Muscle layer of colon (tissue), 2 donors: ENCODE measurements at regions not wholly inside any gene's neighbourhood (a gene's known extent, or its start where the extent isn't known, plus 50 kb on each side); places are given as distances from the start of the nearest gene placed in this dataset.
"Not testable (repeated sequence)": the region's sequence is repeated elsewhere in the genome, so short reads cannot be mapped to it uniquely, and the experiment has no call there.

Experiments
- H3K27ac ChIP-seq: one replicate; pipeline ENCODE4 v1.7.0; 2013; ENCODE audit warnings: low read depth, mild to moderate bottlenecking, low read length, moderate library complexity
- H3K27me3 ChIP-seq, 2 donors: one replicate each; pipeline ENCODE4 v1.7.0; 2013; ENCODE audit warnings: low read length in 2 of 2, mild to moderate bottlenecking in 2 of 2; ENCODE audit not compliant: insufficient read depth in 2 of 2, control insufficient read depth in 1 of 2
- H3K36me3 ChIP-seq: one replicate; pipeline ENCODE4 v1.7.0; 2013; ENCODE audit warnings: mild to moderate bottlenecking, low read length; ENCODE audit not compliant: insufficient read depth
- H3K4me1 ChIP-seq: one replicate; pipeline ENCODE4 v1.7.0; 2013; ENCODE audit warnings: mild to moderate bottlenecking, low read length; ENCODE audit not compliant: insufficient read depth
- H3K4me3 ChIP-seq, 2 donors: one replicate each; pipeline ENCODE4 v1.7.0; 2013; ENCODE audit warnings: low read length in 2 of 2, low read depth in 1 of 2, mild to moderate bottlenecking in 1 of 2, moderate library complexity in 1 of 2
- H3K9ac ChIP-seq: one replicate; pipeline ENCODE4 v1.7.0; 2013; ENCODE audit warnings: low read length
- H3K9me3 ChIP-seq: one replicate; pipeline ENCODE4 v1.7.0; 2013; ENCODE audit warnings: mild to moderate bottlenecking, low read length
- donor health status: abdominal sarcoma.
- donor health status: Adenocarcinoma of cecum.

- no peaks in the 10 kb centered on the region for H3K36me3 ChIP-seq
- no peak overlapping the region for H3K9ac ChIP-seq
- H3K9me3 ChIP-seq = no peaks in the 10 kb centered on the region
- no peaks in the 10 kb centered on the region for H3K27me3 ChIP-seq
- H3K27ac ChIP-seq = no peak overlapping the region
- H3K4me1 ChIP-seq = no peaks in the 10 kb centered on the region
- no peak overlapping the region for H3K4me3 ChIP-seq
Observed at GRCh38 chr18:4557502-4557901, 102.4 kb upstream of the DLGAP1 start.

- Histone ChIP-seq H3K9ac (no peak overlapping the region), H3K27me3 (no peaks in the 10 kb centered on the region), H3K27ac (no peak overlapping the region), H3K4me3 (no peak overlapping the region), H3K4me1 (no peaks in the 10 kb centered on the region), H3K9me3 (no peaks in the 10 kb centered on the region), H3K36me3 (no peaks in the 10 kb centered on the region)
Observed at GRCh38 chr18:4551001-4551360, 95.9 kb upstream of the DLGAP1 start.

- H3K4me3 ChIP-seq = no peak overlapping the region
- no peaks in the 10 kb centered on the region for H3K4me1 ChIP-seq
Observed at GRCh38 chr18:4549164-4549872, 94.2 kb upstream of the DLGAP1 start.

GRCh38 chr18:4547126-4547525 is 92.0 kb upstream of the DLGAP1 start:
- H3K27me3 ChIP-seq = no peaks in the 10 kb centered on the region
- H3K9ac ChIP-seq = no peak overlapping the region
- no peak overlapping the region for H3K4me3 ChIP-seq

More at GRCh38 chr18:4549164-4549872, 94.2 kb upstream of the DLGAP1 start:
- Histone ChIP-seq H3K9ac (no peak overlapping the region), H3K27ac (no peak overlapping the region), H3K36me3 (no peaks in the 10 kb centered on the region), H3K27me3 (no peaks in the 10 kb centered on the region), H3K9me3 (no peaks in the 10 kb centered on the region)

GRCh38 chr18:4544142-4544541 is 89.0 kb upstream of the DLGAP1 start:
- H3K9me3 ChIP-seq = no peaks in the 10 kb centered on the region
- no peaks in the 10 kb centered on the region for H3K36me3 ChIP-seq
- no peak overlapping the region for H3K4me3 ChIP-seq
- no peaks in the 10 kb centered on the region for H3K27me3 ChIP-seq
- H3K9ac ChIP-seq = no peak overlapping the region
- no peaks in the 10 kb centered on the region for H3K4me1 ChIP-seq
- H3K27ac ChIP-seq = no peak overlapping the region

More at GRCh38 chr18:4547126-4547525, 92.0 kb upstream of the DLGAP1 start:
- no peaks in the 10 kb centered on the region for H3K4me1 ChIP-seq
- no peaks in the 10 kb centered on the region for H3K36me3 ChIP-seq
- H3K9me3 ChIP-seq = no peaks in the 10 kb centered on the region
- no peak overlapping the region for H3K27ac ChIP-seq

GRCh38 chr18:4543711-4544110 is 88.6 kb upstream of the DLGAP1 start:
- Histone ChIP-seq H3K36me3 (no peaks in the 10 kb centered on the region), H3K9me3 (no peaks in the 10 kb centered on the region), H3K4me3 (no peak overlapping the region), H3K9ac (no peak overlapping the region), H3K4me1 (no peaks in the 10 kb centered on the region), H3K27ac (no peak overlapping the region), H3K27me3 (no peaks in the 10 kb centered on the region)

- no peak overlapping the region for H3K4me3 ChIP-seq
- no peaks in the 10 kb centered on the region for H3K4me1 ChIP-seq
- no peak overlapping the region for H3K9ac ChIP-seq
- no peaks in the 10 kb centered on the region for H3K36me3 ChIP-seq
- no peaks in the 10 kb centered on the region for H3K9me3 ChIP-seq
- no peak overlapping the region for H3K27ac ChIP-seq
- no peaks in the 10 kb centered on the region for H3K27me3 ChIP-seq
Observed at GRCh38 chr18:4541588-4541987, 86.5 kb upstream of the DLGAP1 start.

- no peaks in the 10 kb centered on the region for H3K36me3 ChIP-seq
- H3K9ac ChIP-seq = no peak overlapping the region
- no peaks in the 10 kb centered on the region for H3K27me3 ChIP-seq
- H3K4me1 ChIP-seq = no peaks in the 10 kb centered on the region
- H3K4me3 ChIP-seq = no peak overlapping the region
- no peak overlapping the region for H3K27ac ChIP-seq
- no peaks in the 10 kb centered on the region for H3K9me3 ChIP-seq
Observed at GRCh38 chr18:4536447-4536846, 81.3 kb upstream of the DLGAP1 start.

- Histone ChIP-seq H3K27me3 (no peaks in the 10 kb centered on the region), H3K36me3 (no peaks in the 10 kb centered on the region), H3K9ac (no peak overlapping the region), H3K4me3 (no peak overlapping the region), H3K4me1 (no peaks in the 10 kb centered on the region), H3K27ac (no peak overlapping the region), H3K9me3 (no peaks in the 10 kb centered on the region)
Observed at GRCh38 chr18:4528405-4528804, 73.3 kb upstream of the DLGAP1 start.

GRCh38 chr18:4527826-4528225 is 72.7 kb upstream of the DLGAP1 start:
- H3K36me3 ChIP-seq, H3K4me3 ChIP-seq, H3K9me3 ChIP-seq, H3K27me3 ChIP-seq, H3K9ac ChIP-seq, H3K4me1 ChIP-seq, H3K27ac ChIP-seq: not testable (repeated sequence)

- Histone ChIP-seq H3K27ac (no peak overlapping the region), H3K36me3 (no peaks in the 10 kb centered on the region), H3K27me3 (no peaks in the 10 kb centered on the region), H3K4me3 (no peak overlapping the region), H3K9me3 (no peaks in the 10 kb centered on the region), H3K9ac (no peak overlapping the region), H3K4me1 (no peaks in the 10 kb centered on the region)
Observed at GRCh38 chr18:4524096-4524495, 69.0 kb upstream of the DLGAP1 start.

- no peak overlapping the region for H3K27ac ChIP-seq
- H3K9me3 ChIP-seq = no peaks in the 10 kb centered on the region
- no peaks in the 10 kb centered on the region for H3K36me3 ChIP-seq
- no peaks in the 10 kb centered on the region for H3K27me3 ChIP-seq
- H3K9ac ChIP-seq = no peak overlapping the region
- no peak overlapping the region for H3K4me3 ChIP-seq
- no peaks in the 10 kb centered on the region for H3K4me1 ChIP-seq
Observed at GRCh38 chr18:4511166-4511565, 56.1 kb upstream of the DLGAP1 start.
